Parathyroid adenoma (tissue), 2 donors: ENCODE measurements at regions not wholly inside any gene's neighbourhood (a gene's known extent, or its start where the extent isn't known, plus 50 kb on each side); places are given as distances from the start of the nearest gene placed in this dataset.

Experiments
- H2AFZ ChIP-seq: fragments of 300-600 bp; sonication (generic); one replicate; pipeline ENCODE4 v1.7.0; 2017; ENCODE audit warnings: antibody characterized with exemption, mild to moderate bottlenecking
- H3K27ac ChIP-seq: fragments of 300-600 bp; sonication (generic); one replicate; pipeline ENCODE4 v1.7.0; 2017
- H3K27me3 ChIP-seq: fragments of 300-600 bp; sonication (generic); one replicate; pipeline ENCODE4 v1.7.0; 2017; ENCODE audit warnings: low read length; ENCODE audit not compliant: control insufficient read depth, insufficient read depth
- H3K36me3 ChIP-seq: fragments of 300-600 bp; sonication (generic); one replicate; pipeline ENCODE4 v1.7.0; 2017; ENCODE audit warnings: low read length; ENCODE audit not compliant: control insufficient read depth, insufficient read depth
- H3K4me1 ChIP-seq: fragments of 300-600 bp; sonication (generic); one replicate; pipeline ENCODE4 v1.7.0; 2017; ENCODE audit warnings: control low read depth
- H3K4me2 ChIP-seq: fragments of 300-600 bp; sonication (generic); one replicate; pipeline ENCODE4 v1.7.0; 2017; ENCODE audit warnings: low read length
- H3K4me3 ChIP-seq: fragments of 300-600 bp; sonication (generic); one replicate; pipeline ENCODE4 v1.7.0; 2017; ENCODE audit warnings: low read depth, low read length
- H3K79me2 ChIP-seq: fragments of 300-600 bp; sonication (generic); one replicate; pipeline ENCODE4 v1.7.0; 2017; ENCODE audit warnings: control low read depth
- H3K9ac ChIP-seq: fragments of 300-600 bp; sonication (generic); one replicate; pipeline ENCODE4 v1.7.0; 2017; ENCODE audit warnings: mild to moderate bottlenecking
- H3K9me3 ChIP-seq: fragments of 300-600 bp; sonication (generic); one replicate; pipeline ENCODE4 v1.7.0; 2017; ENCODE audit warnings: low read length; ENCODE audit not compliant: control insufficient read depth
- CTCF ChIP-seq: fragments of 300-600 bp; sonication (generic); IDR thresholded peaks from one replicate; pipeline ENCODE4 v1.7.0; 2017; ENCODE audit warnings: antibody characterized with exemption, mild to moderate bottlenecking
- donor health status: primary hyperparathyroidism.

GRCh38 chr13:104043184-104043583 lies 977.0 kb upstream of the SLC10A2 start:
- no peaks in the 10 kb centered on the region for H3K9me3 ChIP-seq
- no peaks in the 10 kb centered on the region for H3K4me1 ChIP-seq
- no peak for TF ChIP-seq CTCF
- H3K9ac ChIP-seq = no peak overlapping the region
- no peak overlapping the region for H3K4me2 ChIP-seq
- no peaks in the 10 kb centered on the region for H3K79me2 ChIP-seq
- no peaks in the 10 kb centered on the region for H3K27me3 ChIP-seq
- no peaks in the 10 kb centered on the region for H3K36me3 ChIP-seq
- H3K27ac ChIP-seq = no peak overlapping the region
- H3K4me3 ChIP-seq = no peak overlapping the region
- no peak overlapping the region for H2AFZ ChIP-seq

- Histone ChIP-seq H3K79me2 (no peaks in the 10 kb centered on the region), H3K4me3 (no peak overlapping the region), H3K4me2 (no peak overlapping the region), H3K36me3 (no peaks in the 10 kb centered on the region), H3K9me3 (no peaks in the 10 kb centered on the region), H3K9ac (no peak overlapping the region), H2AFZ (no peak overlapping the region), H3K27me3 (no peaks in the 10 kb centered on the region), H3K4me1 (no peaks in the 10 kb centered on the region), H3K27ac (no peak overlapping the region)
- no peak for TF ChIP-seq CTCF
Observed at GRCh38 chr13:104034891-104035290, 968.7 kb upstream of the SLC10A2 start.

GRCh38 chr13:104025303-104025702 lies 959.1 kb upstream of the SLC10A2 start:
- Histone ChIP-seq H2AFZ (no peak overlapping the region), H3K9me3 (no peaks in the 10 kb centered on the region), H3K9ac (no peak overlapping the region), H3K4me3 (no peak overlapping the region), H3K27me3 (no peaks in the 10 kb centered on the region), H3K4me1 (no peaks in the 10 kb centered on the region), H3K4me2 (no peak overlapping the region), H3K79me2 (no peaks in the 10 kb centered on the region), H3K36me3 (no peaks in the 10 kb centered on the region), H3K27ac (no peak overlapping the region)
- TF ChIP-seq CTCF = no peak

GRCh38 chr13:104024416-104025170 lies 958.4 kb upstream of the SLC10A2 start:
- no peak overlapping the region for H3K4me2 ChIP-seq
- no peak overlapping the region for H3K4me3 ChIP-seq
- H2AFZ ChIP-seq = no peak overlapping the region
- H3K4me1 ChIP-seq = no peaks in the 10 kb centered on the region
- H3K27me3 ChIP-seq = no peaks in the 10 kb centered on the region
- no peaks in the 10 kb centered on the region for H3K9me3 ChIP-seq
- no peaks in the 10 kb centered on the region for H3K79me2 ChIP-seq
- no peak overlapping the region for H3K9ac ChIP-seq
- no peak for TF ChIP-seq CTCF
- H3K36me3 ChIP-seq = no peaks in the 10 kb centered on the region
- no peak overlapping the region for H3K27ac ChIP-seq

- no peaks in the 10 kb centered on the region for H3K36me3 ChIP-seq
- H3K4me1 ChIP-seq = no peaks in the 10 kb centered on the region
- no peak overlapping the region for H2AFZ ChIP-seq
- H3K9me3 ChIP-seq = no peaks in the 10 kb centered on the region
- no peak overlapping the region for H3K9ac ChIP-seq
- no peaks in the 10 kb centered on the region for H3K79me2 ChIP-seq
- no peak overlapping the region for H3K4me2 ChIP-seq
- TF ChIP-seq CTCF = no peak
- no peak overlapping the region for H3K27ac ChIP-seq
- H3K27me3 ChIP-seq = no peaks in the 10 kb centered on the region
- H3K4me3 ChIP-seq = no peak overlapping the region
Observed at GRCh38 chr13:104021806-104022397, 955.7 kb upstream of the SLC10A2 start.
